ENCODE measurements at regions not wholly inside any gene's neighbourhood (a gene's known extent, or its start where the extent isn't known, plus 50 kb on each side); places are given as distances from the start of the nearest gene placed in this dataset.

DNA sequence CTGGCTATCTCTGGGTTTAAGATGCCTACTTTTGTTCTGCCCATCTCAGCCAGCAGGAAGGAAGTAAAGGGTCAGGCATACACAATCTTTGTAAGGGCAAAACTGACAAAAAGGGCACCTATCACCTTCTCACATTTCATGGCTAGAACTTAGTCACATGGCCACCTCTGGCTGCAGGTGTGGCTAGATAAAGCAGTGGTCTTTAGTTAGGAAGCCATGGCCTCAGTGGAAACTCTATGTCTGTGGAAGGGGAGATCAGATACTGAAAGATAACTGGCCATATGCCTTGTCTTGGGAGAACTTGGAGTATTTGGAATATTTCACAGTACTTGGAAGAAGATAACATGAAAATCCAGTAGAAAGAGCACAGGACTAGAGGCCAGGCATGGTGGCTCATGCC is 80.7 kb upstream of the TBL1XR1 start:
- TF ChIP-seq ZNF776 (CRISPR knock-in tag; IDR thresholded peaks at IDR 0.05) = no peak
- TF ChIP-seq, protein P1, sequence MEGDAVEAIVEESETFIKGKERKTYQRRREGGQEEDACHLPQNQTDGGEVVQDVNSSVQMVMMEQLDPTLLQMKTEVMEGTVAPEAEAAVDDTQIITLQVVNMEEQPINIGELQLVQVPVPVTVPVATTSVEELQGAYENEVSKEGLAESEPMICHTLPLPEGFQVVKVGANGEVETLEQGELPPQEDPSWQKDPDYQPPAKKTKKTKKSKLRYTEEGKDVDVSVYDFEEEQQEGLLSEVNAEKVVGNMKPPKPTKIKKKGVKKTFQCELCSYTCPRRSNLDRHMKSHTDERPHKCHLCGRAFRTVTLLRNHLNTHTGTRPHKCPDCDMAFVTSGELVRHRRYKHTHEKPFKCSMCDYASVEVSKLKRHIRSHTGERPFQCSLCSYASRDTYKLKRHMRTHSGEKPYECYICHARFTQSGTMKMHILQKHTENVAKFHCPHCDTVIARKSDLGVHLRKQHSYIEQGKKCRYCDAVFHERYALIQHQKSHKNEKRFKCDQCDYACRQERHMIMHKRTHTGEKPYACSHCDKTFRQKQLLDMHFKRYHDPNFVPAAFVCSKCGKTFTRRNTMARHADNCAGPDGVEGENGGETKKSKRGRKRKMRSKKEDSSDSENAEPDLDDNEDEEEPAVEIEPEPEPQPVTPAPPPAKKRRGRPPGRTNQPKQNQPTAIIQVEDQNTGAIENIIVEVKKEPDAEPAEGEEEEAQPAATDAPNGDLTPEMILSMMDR (CRISPR knock-in tag; IDR thresholded peaks at IDR 0.05) = no peak
- TF ChIP-seq MYC (CRISPR knock-in tag; IDR thresholded peaks at IDR 0.05; ENCODE audit: borderline replicate concordance) = no peak
- no peak for TF ChIP-seq ZNF558 (CRISPR knock-in tag; IDR thresholded peaks at IDR 0.05; ENCODE audit: borderline replicate concordance)
- TF ChIP-seq, protein P2, sequence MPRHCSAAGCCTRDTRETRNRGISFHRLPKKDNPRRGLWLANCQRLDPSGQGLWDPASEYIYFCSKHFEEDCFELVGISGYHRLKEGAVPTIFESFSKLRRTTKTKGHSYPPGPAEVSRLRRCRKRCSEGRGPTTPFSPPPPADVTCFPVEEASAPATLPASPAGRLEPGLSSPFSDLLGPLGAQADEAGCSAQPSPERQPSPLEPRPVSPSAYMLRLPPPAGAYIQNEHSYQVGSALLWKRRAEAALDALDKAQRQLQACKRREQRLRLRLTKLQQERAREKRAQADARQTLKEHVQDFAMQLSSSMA (CRISPR knock-in tag; IDR thresholded peaks at IDR 0.05) = no peak
- TF ChIP-seq ASH2L (IDR thresholded peaks at IDR 0.05; ENCODE audit: insufficient read length, low read depth, low read length) = no peak
- no peak for TF ChIP-seq ZNF713 (CRISPR knock-in tag; IDR thresholded peaks at IDR 0.05)
- TF ChIP-seq STAG1 (CRISPR knock-in tag; IDR thresholded peaks at IDR 0.05) = no peak
- TF ChIP-seq, protein P3, sequence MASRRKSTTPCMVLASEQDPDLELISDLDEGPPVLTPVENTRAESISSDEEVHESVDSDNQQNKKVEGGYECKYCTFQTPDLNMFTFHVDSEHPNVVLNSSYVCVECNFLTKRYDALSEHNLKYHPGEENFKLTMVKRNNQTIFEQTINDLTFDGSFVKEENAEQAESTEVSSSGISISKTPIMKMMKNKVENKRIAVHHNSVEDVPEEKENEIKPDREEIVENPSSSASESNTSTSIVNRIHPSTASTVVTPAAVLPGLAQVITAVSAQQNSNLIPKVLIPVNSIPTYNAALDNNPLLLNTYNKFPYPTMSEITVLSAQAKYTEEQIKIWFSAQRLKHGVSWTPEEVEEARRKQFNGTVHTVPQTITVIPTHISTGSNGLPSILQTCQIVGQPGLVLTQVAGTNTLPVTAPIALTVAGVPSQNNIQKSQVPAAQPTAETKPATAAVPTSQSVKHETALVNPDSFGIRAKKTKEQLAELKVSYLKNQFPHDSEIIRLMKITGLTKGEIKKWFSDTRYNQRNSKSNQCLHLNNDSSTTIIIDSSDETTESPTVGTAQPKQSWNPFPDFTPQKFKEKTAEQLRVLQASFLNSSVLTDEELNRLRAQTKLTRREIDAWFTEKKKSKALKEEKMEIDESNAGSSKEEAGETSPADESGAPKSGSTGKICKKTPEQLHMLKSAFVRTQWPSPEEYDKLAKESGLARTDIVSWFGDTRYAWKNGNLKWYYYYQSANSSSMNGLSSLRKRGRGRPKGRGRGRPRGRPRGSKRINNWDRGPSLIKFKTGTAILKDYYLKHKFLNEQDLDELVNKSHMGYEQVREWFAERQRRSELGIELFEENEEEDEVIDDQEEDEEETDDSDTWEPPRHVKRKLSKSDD (CRISPR knock-in tag; IDR thresholded peaks at IDR 0.05; ENCODE audit: low read depth) = no peak
- TF ChIP-seq EP300 (IDR thresholded peaks at IDR 0.05; ENCODE audit: low read depth in 2 of 2, low read length in 2 of 2) = no peak
- TF ChIP-seq EP300 (CRISPR knock-in tag; IDR thresholded peaks at IDR 0.05; ENCODE audit: borderline replicate concordance) = no peak
